T47D (cell line): ENCODE measurements at regions not wholly inside any gene's neighbourhood (a gene's known extent, or its start where the extent isn't known, plus 50 kb on each side); places are given as distances from the start of the nearest gene placed in this dataset.
A peak's percentile ranks its signal among the peaks of the same experiment; 100 is the strongest.
"Not testable (repeated sequence)": the region's sequence is repeated elsewhere in the genome, so short reads cannot be mapped to it uniquely, and the experiment has no call there.

Experiments used
- DNase-seq, 2 experiments: peaks; one replicate each; pipeline versions ENCODE4 v3.0.0 to v3.0.0-alpha.2; 2011 to 2012; ENCODE audit warnings: low read depth in 1 of 2, low spot score in 1 of 2
- JUND ChIP-seq: IDR thresholded peaks from 2 replicates; pipeline ENCODE4 v1.6.1; 2012; ENCODE audit warnings: low read depth
- in situ Hi-C: cut with HindIII; loops from 2 replicates; pipeline ENCODE4 v1.10.0; 2016; ENCODE audit warnings: low sequenced_read_pairs, low pct_unique_long_range_greater_than_20kb

DNA sequence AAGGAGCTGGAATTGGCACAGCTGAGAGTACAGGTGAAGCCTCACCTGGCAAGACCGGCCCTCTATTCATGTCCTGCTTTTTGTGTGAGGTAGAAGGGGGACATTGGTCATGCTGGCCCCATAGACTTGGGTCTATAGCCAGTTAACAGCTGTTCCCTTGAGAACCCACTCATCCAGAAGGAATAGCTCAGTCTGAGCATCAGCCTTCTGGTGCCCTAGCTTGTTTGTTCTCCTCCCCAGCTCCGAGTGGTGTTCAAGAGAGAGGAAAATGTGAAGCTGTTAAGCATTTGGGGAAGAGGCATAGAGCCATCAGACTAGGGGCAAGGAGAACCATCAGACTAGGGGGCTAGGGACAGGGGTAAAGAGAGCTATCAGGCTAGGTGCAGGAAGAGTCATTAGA lies 290.9 kb downstream of the SIPA1L2 start:
- no peak for TF ChIP-seq JUND
- DNase-seq: no peak
- in situ Hi-C loops: no loop called here

- DNase-seq: no peak
- TF ChIP-seq JUND: no peak
- in situ Hi-C loops: no loop called here
Observed at GRCh38 chr1:232335741-232336293, 294.1 kb downstream of the SIPA1L2 start.

GRCh38 chr1:232335261-232335660 lies 294.7 kb downstream of the SIPA1L2 start:
- TF ChIP-seq JUND: no peak
- in situ Hi-C loops: no loop called here
- no peak for DNase-seq

- DNase-seq: peak in 1 of 2 experiments; percentile 39
- no peak for TF ChIP-seq JUND
- in situ Hi-C loops: no loop called here
Observed at GRCh38 chr1:232334811-232335210, 295.1 kb downstream of the SIPA1L2 start.

- TF ChIP-seq JUND: no peak
- in situ Hi-C loops: no loop called here
- no peak for DNase-seq
Observed at GRCh38 chr1:232334246-232334645, 295.7 kb downstream of the SIPA1L2 start.

- in situ Hi-C loops: no loop called here
- no peak for DNase-seq
- TF ChIP-seq JUND: no peak
Observed at GRCh38 chr1:232333419-232333767, 296.5 kb downstream of the SIPA1L2 start.

- in situ Hi-C loops, DNase-seq: not testable (repeated sequence)
Observed at GRCh38 chr1:232332710-232333418, 297.1 kb downstream of the SIPA1L2 start.

DNA sequence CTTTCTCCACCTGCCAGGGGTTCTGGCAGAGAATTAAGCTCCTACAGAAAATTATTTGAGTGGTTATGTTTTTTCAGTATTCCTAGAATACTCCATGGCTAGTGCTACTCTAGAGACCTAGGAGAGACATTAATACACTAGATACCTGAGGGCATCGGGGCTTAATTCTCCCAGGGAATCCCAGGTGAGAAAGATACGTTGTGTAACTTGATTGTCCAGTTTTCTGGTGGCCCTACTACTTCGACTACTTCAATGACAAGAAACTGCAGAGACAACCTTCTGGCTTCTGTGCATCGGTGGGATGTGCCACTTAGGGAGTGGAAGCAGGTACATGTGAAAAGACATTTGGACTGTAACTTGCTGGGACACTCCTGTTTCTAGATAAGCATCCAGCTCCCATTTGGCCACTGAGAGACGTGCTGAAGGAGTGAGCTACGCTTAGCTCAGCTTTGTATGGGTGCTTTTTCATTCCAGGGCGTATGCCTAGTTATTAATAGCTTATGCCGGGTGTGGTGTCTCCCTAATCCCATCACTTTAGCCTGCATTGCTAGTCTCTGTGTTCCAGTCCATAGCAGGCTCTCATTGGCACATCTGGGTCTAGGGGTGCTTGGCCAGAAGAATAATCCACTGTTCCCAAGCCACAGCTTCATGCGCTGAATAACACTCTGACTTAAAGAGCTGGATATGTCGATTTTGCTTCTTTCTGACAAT lies 300.7 kb downstream of the SIPA1L2 start:
- no peak for TF ChIP-seq JUND
- in situ Hi-C loops: no loop called here

DNA sequence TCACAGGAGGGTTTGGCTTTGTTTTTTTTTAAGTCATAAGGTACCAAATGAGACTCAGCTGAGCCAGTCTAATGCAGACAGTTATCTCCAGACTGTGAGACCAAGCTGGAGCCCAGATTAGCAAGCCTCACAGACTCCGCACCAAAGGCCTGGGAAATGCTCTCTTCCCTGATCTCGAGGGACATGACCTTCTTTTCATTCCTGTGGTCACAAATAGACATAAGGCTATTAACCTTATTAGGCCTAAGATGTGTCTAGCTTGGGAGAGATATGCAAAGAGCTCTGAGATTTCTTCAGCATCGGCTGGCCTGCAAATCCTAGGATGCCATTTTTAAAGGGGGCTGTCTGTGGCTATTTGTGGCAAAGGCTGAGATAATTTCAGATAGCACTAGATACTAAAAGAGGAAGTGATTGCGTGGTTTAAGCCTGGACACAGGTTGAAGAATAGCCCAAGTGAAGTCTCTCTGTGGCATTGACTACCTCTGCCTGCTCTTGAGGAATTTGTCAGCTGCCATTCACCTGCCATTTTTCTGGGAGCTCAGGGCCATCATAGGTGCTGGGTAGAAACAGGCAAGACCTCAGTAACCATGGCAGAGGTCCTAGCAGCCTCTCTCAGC lies 301.3 kb downstream of the SIPA1L2 start:
- TF ChIP-seq JUND: no peak
- in situ Hi-C loops: no loop called here
- no peak for DNase-seq

More for the DNA sequence above, 300.7 kb downstream of the SIPA1L2 start:
- no peak for DNase-seq

- no peak for DNase-seq
- in situ Hi-C loops: no loop called here
- TF ChIP-seq JUND: no peak
Observed at GRCh38 chr1:232327899-232328298, 302.0 kb downstream of the SIPA1L2 start.

GRCh38 chr1:232327269-232327668 lies 302.7 kb downstream of the SIPA1L2 start:
- in situ Hi-C loops: no loop called here
- no peak for TF ChIP-seq JUND
- no peak for DNase-seq

DNA sequence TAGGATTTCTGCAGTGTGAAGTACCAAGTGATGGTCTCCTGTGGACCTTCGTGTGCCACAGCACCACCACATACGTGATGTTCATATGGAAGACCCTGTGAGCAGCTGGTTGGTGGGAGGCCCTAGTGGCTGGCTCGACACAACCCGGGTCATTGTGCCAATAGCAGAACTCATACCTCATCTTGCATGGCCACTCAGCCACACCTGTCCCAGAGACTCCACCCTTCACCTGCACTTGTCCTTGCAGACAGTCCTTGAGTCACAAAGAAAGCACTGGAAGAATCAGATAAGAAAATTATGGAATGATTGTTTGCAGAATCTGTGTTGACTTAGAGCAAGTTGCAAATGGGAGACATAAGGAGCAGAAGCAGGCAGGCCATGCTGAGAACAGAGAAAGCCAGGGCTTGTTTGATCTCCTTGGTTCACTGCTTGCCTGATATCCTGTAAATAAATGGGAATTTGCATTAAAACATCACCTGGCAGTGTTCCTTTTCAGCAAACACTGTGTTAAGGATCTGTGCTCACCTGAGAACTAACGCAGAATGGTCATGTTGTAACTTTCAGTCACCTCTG lies 307.7 kb downstream of the SIPA1L2 start:
- in situ Hi-C loops: no loop called here
- peak in 1 of 2 experiments; percentile 37 for DNase-seq
- no peak for TF ChIP-seq JUND
